ENCODE measurements at regions not wholly inside any gene's neighbourhood (a gene's known extent, or its start where the extent isn't known, plus 50 kb on each side); places are given as distances from the start of the nearest gene placed in this dataset.

GRCh38 chr20:40291493-40292135 is 397.4 kb downstream of the MAFB start:
- DNase-seq (ENCODE audit: extremely low read depth, low read depth): no peak
- TF ChIP-seq CTCF (IDR thresholded peaks at IDR 0.05; ENCODE audit: low read depth, low read length): no peak

DNA sequence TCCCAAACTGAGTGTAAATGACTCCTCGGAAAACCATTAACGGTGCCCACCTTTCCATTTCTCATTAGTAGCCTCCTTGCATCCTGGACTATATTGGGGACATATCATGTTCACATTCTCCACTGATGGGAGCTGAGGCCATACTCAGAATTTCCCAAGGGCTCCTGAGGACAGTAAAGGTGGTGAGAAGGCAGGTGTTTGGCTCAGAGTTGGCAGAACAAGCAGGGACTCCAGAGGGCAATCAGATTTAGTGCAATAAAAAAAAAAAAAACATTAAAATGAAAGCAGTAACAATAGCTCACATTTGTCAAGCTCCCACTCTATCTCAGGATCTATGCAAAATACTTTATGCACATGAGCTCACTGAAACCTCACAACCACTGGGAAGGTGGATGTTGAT is 401.4 kb downstream of the MAFB start:
- DNase-seq (ENCODE audit: extremely low read depth, low read depth): no peak

GRCh38 chr20:40286975-40287531 is 402.0 kb downstream of the MAFB start:
- no peak for TF ChIP-seq CTCF (IDR thresholded peaks at IDR 0.05; ENCODE audit: low read depth, low read length)
- DNase-seq (ENCODE audit: extremely low read depth, low read depth): no peak

More for the DNA sequence above, 401.4 kb downstream of the MAFB start:
- TF ChIP-seq CTCF (IDR thresholded peaks at IDR 0.05; ENCODE audit: low read depth, low read length): no peak

DNA sequence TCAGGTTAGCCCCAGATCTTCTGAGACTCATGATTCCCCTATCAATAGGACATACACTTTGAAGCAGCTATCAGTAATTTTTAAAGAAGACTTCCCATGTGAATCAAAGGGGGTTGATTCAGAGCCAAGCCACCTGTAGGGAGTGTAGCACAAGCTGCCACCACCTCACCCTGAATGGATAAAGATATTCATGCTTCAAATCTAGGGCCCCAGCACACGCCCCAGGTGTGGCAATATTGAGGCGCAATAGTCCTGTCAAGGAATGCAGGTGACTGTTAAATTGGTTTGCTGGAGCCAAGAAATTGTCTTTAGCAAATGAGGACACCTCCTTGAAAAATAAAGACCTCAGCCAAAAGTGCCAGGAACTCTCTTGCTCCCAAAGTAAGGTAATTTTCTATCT is 404.4 kb downstream of the MAFB start:
- no peak for TF ChIP-seq CTCF (IDR thresholded peaks at IDR 0.05; ENCODE audit: low read depth, low read length)
- no peak for DNase-seq (ENCODE audit: extremely low read depth, low read depth)

- DNase-seq (ENCODE audit: extremely low read depth, low read depth): no peak
- no peak for TF ChIP-seq CTCF (IDR thresholded peaks at IDR 0.05; ENCODE audit: low read depth, low read length)
Observed at GRCh38 chr20:40283689-40284088, 405.3 kb downstream of the MAFB start.

- TF ChIP-seq CTCF (IDR thresholded peaks at IDR 0.05; ENCODE audit: low read depth, low read length): no peak
Observed at GRCh38 chr20:40282941-40283340, 406.1 kb downstream of the MAFB start.

DNA sequence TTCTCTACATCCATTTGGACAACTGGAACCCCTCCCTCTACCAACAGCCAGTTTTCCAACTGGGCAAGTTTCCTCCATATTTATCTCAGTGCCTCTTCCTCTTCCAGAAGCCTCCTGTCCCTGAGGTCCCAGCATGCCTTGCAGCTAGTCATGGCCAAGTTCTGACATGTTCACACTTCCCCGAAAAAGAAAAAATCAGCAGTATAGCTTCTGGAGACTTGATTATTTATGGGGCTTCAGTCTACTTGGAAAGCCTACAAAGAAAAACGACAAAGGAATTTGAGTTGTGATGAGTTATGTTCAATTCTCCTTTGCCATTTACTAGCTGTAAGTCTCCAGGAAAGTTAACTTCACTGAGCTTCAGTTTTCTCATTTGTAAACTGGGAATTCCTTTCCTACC is 406.5 kb downstream of the MAFB start:
- no peak for TF ChIP-seq CTCF (IDR thresholded peaks at IDR 0.05; ENCODE audit: low read depth, low read length)
- no peak for DNase-seq (ENCODE audit: extremely low read depth, low read depth)

More at GRCh38 chr20:40282941-40283340, 406.1 kb downstream of the MAFB start:
- no peak for DNase-seq (ENCODE audit: extremely low read depth, low read depth)
